ENCODE measurements at regions not wholly inside any gene's neighbourhood (a gene's known extent, or its start where the extent isn't known, plus 50 kb on each side); places are given as distances from the start of the nearest gene placed in this dataset.

GRCh38 chr1:232380131-232380530, 249.8 kb downstream of the SIPA1L2 start:
- H3K9me3 Mint-ChIP-seq = no peaks in the 10 kb centered on the region

GRCh38 chr1:232379063-232379434, 250.9 kb downstream of the SIPA1L2 start:
- Mint-ChIP-seq H3K27ac (no peak overlapping the region), H3K27me3 (peaks cover 0 to 9% (median 0%) of the 10 kb centered on the region in 5 donors), H3K36me3 (no peaks in the 10 kb centered on the region), H3K4me3 (no peak overlapping the region), H3K4me1 (peaks cover 0 to 3% (median 0%) of the 10 kb centered on the region in 7 donors), H3K9me3 (no peaks in the 10 kb centered on the region)
- DNase-seq = no peak
- no peaks in the 10 kb centered on the region for H3K4me1 ChIP-seq (ENCODE audit: control insufficient read depth in 2 of 2, insufficient read depth in 2 of 2, low read length in 2 of 2)
- no peaks in the 10 kb centered on the region for H3K9me3 ChIP-seq (ENCODE audit: control insufficient read depth in 2 of 3, low read length in 3 of 3)
- H3K4me3 ChIP-seq (ENCODE audit: low read length) = no peak overlapping the region
- ChIA-PET POLR2A (no interaction called here), CTCF (no interaction called here)
- no peaks in the 10 kb centered on the region for H3K27me3 ChIP-seq (ENCODE audit: control insufficient read depth in 2 of 2, insufficient read depth in 2 of 2, low read length in 2 of 2)
- no peak for ATAC-seq
- intact Hi-C loops (cut with micrococcal nuclease) = no loop called here
- no peaks in the 10 kb centered on the region for H3K36me3 ChIP-seq (ENCODE audit: control insufficient read depth in 2 of 3, insufficient read depth in 3 of 3, low read length in 3 of 3)
- H3K27ac ChIP-seq (ENCODE audit: low read depth, low read length) = no peak overlapping the region

More at GRCh38 chr1:232380131-232380530, 249.8 kb downstream of the SIPA1L2 start:
- H3K9me3 ChIP-seq (ENCODE audit: control insufficient read depth in 2 of 3, low read length in 3 of 3) = no peaks in the 10 kb centered on the region
- no peak overlapping the region for H3K27ac ChIP-seq (ENCODE audit: low read depth, low read length)
- ChIA-PET POLR2A (no interaction called here), CTCF (no interaction called here)
- Mint-ChIP-seq H3K36me3 (no peaks in the 10 kb centered on the region), H3K4me3 (no peak overlapping the region), H3K27me3 (peaks cover 0 to 9% (median 0%) of the 10 kb centered on the region in 5 donors), H3K27ac (no peak overlapping the region), H3K4me1 (peaks cover 0 to 3% (median 0%) of the 10 kb centered on the region in 7 donors)
- no peak overlapping the region for H3K4me3 ChIP-seq (ENCODE audit: low read length)
- no peak for DNase-seq
- ATAC-seq = no peak
- no peaks in the 10 kb centered on the region for H3K4me1 ChIP-seq (ENCODE audit: control insufficient read depth in 2 of 2, insufficient read depth in 2 of 2, low read length in 2 of 2)
- intact Hi-C loops (cut with micrococcal nuclease) = loop anchor here in 1 of 2 donors (1.0 kb wide), 1 partner anchor 39 kb away; no protein-coding TSS in a partner anchor
- no peaks in the 10 kb centered on the region for H3K36me3 ChIP-seq (ENCODE audit: control insufficient read depth in 2 of 3, insufficient read depth in 3 of 3, low read length in 3 of 3)
- no peaks in the 10 kb centered on the region for H3K27me3 ChIP-seq (ENCODE audit: control insufficient read depth in 2 of 2, insufficient read depth in 2 of 2, low read length in 2 of 2)

- Histone ChIP-seq H3K4me1 (ENCODE audit: control insufficient read depth in 2 of 2, insufficient read depth in 2 of 2, low read length in 2 of 2) (no peaks in the 10 kb centered on the region), H3K4me3 (ENCODE audit: low read length) (no peak overlapping the region), H3K9me3 (ENCODE audit: control insufficient read depth in 2 of 3, low read length in 3 of 3) (no peaks in the 10 kb centered on the region), H3K27ac (ENCODE audit: low read depth, low read length) (no peak overlapping the region), H3K27me3 (ENCODE audit: control insufficient read depth in 2 of 2, insufficient read depth in 2 of 2, low read length in 2 of 2) (no peaks in the 10 kb centered on the region), H3K36me3 (ENCODE audit: control insufficient read depth in 2 of 3, insufficient read depth in 3 of 3, low read length in 3 of 3) (no peaks in the 10 kb centered on the region)
- H3K9me3 Mint-ChIP-seq = no peaks in the 10 kb centered on the region
- ChIA-PET CTCF (no interaction called here), POLR2A (no interaction called here)
- H3K4me1 Mint-ChIP-seq = peaks cover 0 to 3% (median 0%) of the 10 kb centered on the region in 7 donors
- no peak overlapping the region for H3K27ac Mint-ChIP-seq
- DNase-seq (no peak), ATAC-seq (no peak)
- H3K36me3 Mint-ChIP-seq = no peaks in the 10 kb centered on the region
- H3K4me3 Mint-ChIP-seq = no peak overlapping the region
- peaks cover 0 to 9% (median 0%) of the 10 kb centered on the region in 5 donors for H3K27me3 Mint-ChIP-seq
- intact Hi-C loops (cut with micrococcal nuclease) = no loop called here
Observed at GRCh38 chr1:232378266-232379062, 251.5 kb downstream of the SIPA1L2 start.

GRCh38 chr1:232377494-232377770, 252.5 kb downstream of the SIPA1L2 start:
- POLR2A ChIA-PET = no interaction called here
- peaks cover 0 to 3% (median 0%) of the 10 kb centered on the region in 7 donors for H3K4me1 Mint-ChIP-seq
- ATAC-seq = no peak
- H3K9me3 Mint-ChIP-seq = no peaks in the 10 kb centered on the region
- H3K27ac ChIP-seq (ENCODE audit: low read depth, low read length) = no peak overlapping the region
- H3K36me3 Mint-ChIP-seq = no peaks in the 10 kb centered on the region
- CTCF ChIA-PET = interaction anchor here (0.6 kb wide), 1 partner anchor 598 kb away, joined by 3 read pairs; no protein-coding TSS in a partner anchor
- peaks cover 0 to 13% (median 0%) of the 10 kb centered on the region in 5 donors for H3K27me3 Mint-ChIP-seq
- no peaks in the 10 kb centered on the region for H3K27me3 ChIP-seq (ENCODE audit: control insufficient read depth in 2 of 2, insufficient read depth in 2 of 2, low read length in 2 of 2)
- no peaks in the 10 kb centered on the region for H3K36me3 ChIP-seq (ENCODE audit: control insufficient read depth in 2 of 3, insufficient read depth in 3 of 3, low read length in 3 of 3)
- H3K27ac Mint-ChIP-seq = no peak overlapping the region
- H3K4me3 ChIP-seq (ENCODE audit: low read length) = no peak overlapping the region
- DNase-seq = no peak
- H3K4me1 ChIP-seq (ENCODE audit: control insufficient read depth in 2 of 2, insufficient read depth in 2 of 2, low read length in 2 of 2) = no peaks in the 10 kb centered on the region
- H3K4me3 Mint-ChIP-seq = no peak overlapping the region
- intact Hi-C loops (cut with micrococcal nuclease) = no loop called here
- no peaks in the 10 kb centered on the region for H3K9me3 ChIP-seq (ENCODE audit: control insufficient read depth in 2 of 3, low read length in 3 of 3)

- no peak overlapping the region for H3K4me3 Mint-ChIP-seq
- H3K27me3 Mint-ChIP-seq = peaks cover 0 to 13% (median 0%) of the 10 kb centered on the region in 5 donors
- H3K36me3 Mint-ChIP-seq = no peaks in the 10 kb centered on the region
- H3K27ac Mint-ChIP-seq = no peak overlapping the region
- H3K4me3 ChIP-seq (ENCODE audit: low read length) = no peak overlapping the region
- ATAC-seq = no peak
- ChIA-PET POLR2A (interaction anchor here (0.6 kb wide), 1 partner anchor 352 kb away, joined by 4 read pairs; no protein-coding TSS in a partner anchor), CTCF (interaction anchor here (0.6 to 0.7 kb wide), 2 partner anchors 598 to 1430 kb away, joined by 3 read pairs; no protein-coding TSS in a partner anchor)
- no peak for DNase-seq
- H3K27ac ChIP-seq (ENCODE audit: low read depth, low read length) = no peak overlapping the region
- H3K4me1 Mint-ChIP-seq = peaks cover 0 to 3% (median 0%) of the 10 kb centered on the region in 7 donors
- H3K9me3 Mint-ChIP-seq = no peaks in the 10 kb centered on the region
- H3K4me1 ChIP-seq (ENCODE audit: control insufficient read depth in 2 of 2, insufficient read depth in 2 of 2, low read length in 2 of 2) = no peaks in the 10 kb centered on the region
- H3K27me3 ChIP-seq (ENCODE audit: control insufficient read depth in 2 of 2, insufficient read depth in 2 of 2, low read length in 2 of 2) = no peaks in the 10 kb centered on the region
- H3K36me3 ChIP-seq (ENCODE audit: control insufficient read depth in 2 of 3, insufficient read depth in 3 of 3, low read length in 3 of 3) = no peaks in the 10 kb centered on the region
- intact Hi-C loops (cut with micrococcal nuclease) = no loop called here
- no peaks in the 10 kb centered on the region for H3K9me3 ChIP-seq (ENCODE audit: control insufficient read depth in 2 of 3, low read length in 3 of 3)
Observed at GRCh38 chr1:232376632-232377493, 253.1 kb downstream of the SIPA1L2 start.

- no peaks in the 10 kb centered on the region for H3K36me3 ChIP-seq (ENCODE audit: control insufficient read depth in 2 of 3, insufficient read depth in 3 of 3, low read length in 3 of 3)
- no peaks in the 10 kb centered on the region for H3K27me3 ChIP-seq (ENCODE audit: control insufficient read depth in 2 of 2, insufficient read depth in 2 of 2, low read length in 2 of 2)
- Mint-ChIP-seq H3K4me1 (no peaks in the 10 kb centered on the region), H3K9me3 (no peaks in the 10 kb centered on the region), H3K4me3 (no peak overlapping the region), H3K27ac (no peak overlapping the region), H3K36me3 (no peaks in the 10 kb centered on the region), H3K27me3 (peaks cover 0 to 5% (median 4%) of the 10 kb centered on the region in 5 donors)
- H3K9me3 ChIP-seq (ENCODE audit: control insufficient read depth in 2 of 3, low read length in 3 of 3) = no peaks in the 10 kb centered on the region
- ATAC-seq (no peak), DNase-seq (no peak)
- no peaks in the 10 kb centered on the region for H3K4me1 ChIP-seq (ENCODE audit: control insufficient read depth in 2 of 2, insufficient read depth in 2 of 2, low read length in 2 of 2)
- intact Hi-C loops (cut with micrococcal nuclease) = no loop called here
- H3K4me3 ChIP-seq (ENCODE audit: low read length) = no peak overlapping the region
- POLR2A ChIA-PET = no interaction called here
- H3K27ac ChIP-seq (ENCODE audit: low read depth, low read length) = no peak overlapping the region
- CTCF ChIA-PET = no interaction called here
Observed at GRCh38 chr1:232372841-232373440, 257.0 kb downstream of the SIPA1L2 start.

Data from naive thymus-derived CD4-positive, alpha-beta T cell (primary cell).